Vagina (tissue), 2 donors: ENCODE measurements at regions not wholly inside any gene's neighbourhood (a gene's known extent, or its start where the extent isn't known, plus 50 kb on each side); places are given as distances from the start of the nearest gene placed in this dataset.

Experiments
- CTCF ChIP-seq, 3 experiments: fragments of 450-650 bp in 2 of 3; fragments of 200-600 bp in 1 of 3; sonication (generic) in 1 of 3; IDR thresholded peaks; one replicate each; pipeline ENCODE4 v1.5.1; 2017 to 2019; ENCODE audit warnings: antibody characterized with exemption in 3 of 3, mild to moderate bottlenecking in 2 of 3, moderate library complexity in 2 of 3
- POLR2A ChIP-seq, 2 donors: fragments of 450-650 bp; IDR thresholded peaks; one replicate each; pipeline ENCODE4 v1.6.1; 2017; ENCODE audit warnings: antibody characterized with exemption in 2 of 2, mild to moderate bottlenecking in 2 of 2, moderate library complexity in 2 of 2
- POLR2AphosphoS5 ChIP-seq, 2 donors: sonication (generic); formaldehyde crosslinking; IDR thresholded peaks; one replicate each; pipeline ENCODE4 v1.9.0; 2017; ENCODE audit warnings: antibody characterized with exemption in 2 of 2, mild to moderate bottlenecking in 2 of 2, low read depth in 1 of 2; ENCODE audit not compliant: insufficient read depth in 1 of 2

DNA sequence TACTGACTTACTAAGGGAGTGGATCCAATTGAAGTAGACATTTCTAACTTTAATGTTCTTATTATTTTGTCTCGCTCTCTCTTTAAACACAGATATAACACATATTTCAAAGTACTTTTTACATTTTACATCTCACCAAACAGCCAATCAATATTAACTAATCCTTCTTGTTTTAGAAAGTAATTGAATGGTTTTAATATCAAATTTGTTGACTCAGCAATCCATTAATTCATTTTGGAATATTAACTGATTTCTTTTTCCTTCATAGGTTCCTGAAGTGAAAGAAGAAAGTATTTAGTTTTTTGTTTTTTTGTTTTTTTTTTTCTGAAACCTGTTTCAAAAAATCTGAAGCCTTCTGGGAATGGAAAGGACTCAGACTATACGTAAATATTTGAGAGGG lies 62.3 kb upstream of the DPYD start:
- TF ChIP-seq CTCF (IDR thresholded peaks at IDR 0.05): no peak
- TF ChIP-seq POLR2A (IDR thresholded peaks at IDR 0.05): no peak
- TF ChIP-seq POLR2AphosphoS5 (IDR thresholded peaks at IDR 0.05; ENCODE audit: insufficient read depth in 1 of 2, low read depth in 1 of 2): no peak
